Epithelial cell of proximal tubule (primary cell): ENCODE measurements at regions not wholly inside any gene's neighbourhood (a gene's known extent, or its start where the extent isn't known, plus 50 kb on each side); places are given as distances from the start of the nearest gene placed in this dataset.

Experiments used
- DNase-seq: peaks from one replicate; pipeline ENCODE4 v3.0.0-alpha.2; 2011; ENCODE audit warnings: low read depth
- H3K4me3 ChIP-seq: 2 replicates; pipeline ENCODE4 v1.5.1; 2011; ENCODE audit warnings: low read depth, mild to moderate bottlenecking, low read length
- TF ChIP-seq, protein P1 (sequence below): conservative IDR thresholded peaks from 2 replicates; pipeline ENCODE4 v1.5.1; 2012; ENCODE audit warnings: low read depth, mild to moderate bottlenecking, low read length

DNA sequence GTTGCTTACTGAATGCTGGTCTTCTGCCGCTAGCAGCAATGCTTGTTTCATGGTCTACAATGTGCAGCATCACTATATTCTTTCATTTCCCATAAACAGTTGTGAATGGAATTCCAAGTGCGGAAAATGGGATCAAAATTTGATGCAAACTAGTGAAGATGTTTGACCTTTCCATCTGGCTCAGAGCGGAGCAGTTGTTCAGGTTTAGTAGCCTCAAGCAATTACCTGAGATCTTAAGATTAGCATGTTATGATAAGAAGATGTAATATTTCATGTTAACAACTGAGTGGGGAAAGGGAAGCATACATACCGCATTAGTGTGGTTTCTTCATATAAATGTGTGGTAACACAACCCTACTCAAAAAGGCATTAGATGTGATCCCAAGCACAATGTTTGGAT lies 221.1 kb upstream of the CFAP20DC start:
- TF ChIP-seq, protein P1, sequence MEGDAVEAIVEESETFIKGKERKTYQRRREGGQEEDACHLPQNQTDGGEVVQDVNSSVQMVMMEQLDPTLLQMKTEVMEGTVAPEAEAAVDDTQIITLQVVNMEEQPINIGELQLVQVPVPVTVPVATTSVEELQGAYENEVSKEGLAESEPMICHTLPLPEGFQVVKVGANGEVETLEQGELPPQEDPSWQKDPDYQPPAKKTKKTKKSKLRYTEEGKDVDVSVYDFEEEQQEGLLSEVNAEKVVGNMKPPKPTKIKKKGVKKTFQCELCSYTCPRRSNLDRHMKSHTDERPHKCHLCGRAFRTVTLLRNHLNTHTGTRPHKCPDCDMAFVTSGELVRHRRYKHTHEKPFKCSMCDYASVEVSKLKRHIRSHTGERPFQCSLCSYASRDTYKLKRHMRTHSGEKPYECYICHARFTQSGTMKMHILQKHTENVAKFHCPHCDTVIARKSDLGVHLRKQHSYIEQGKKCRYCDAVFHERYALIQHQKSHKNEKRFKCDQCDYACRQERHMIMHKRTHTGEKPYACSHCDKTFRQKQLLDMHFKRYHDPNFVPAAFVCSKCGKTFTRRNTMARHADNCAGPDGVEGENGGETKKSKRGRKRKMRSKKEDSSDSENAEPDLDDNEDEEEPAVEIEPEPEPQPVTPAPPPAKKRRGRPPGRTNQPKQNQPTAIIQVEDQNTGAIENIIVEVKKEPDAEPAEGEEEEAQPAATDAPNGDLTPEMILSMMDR = no peak
- no peak for DNase-seq
- H3K4me3 ChIP-seq = no peak overlapping the region

DNA sequence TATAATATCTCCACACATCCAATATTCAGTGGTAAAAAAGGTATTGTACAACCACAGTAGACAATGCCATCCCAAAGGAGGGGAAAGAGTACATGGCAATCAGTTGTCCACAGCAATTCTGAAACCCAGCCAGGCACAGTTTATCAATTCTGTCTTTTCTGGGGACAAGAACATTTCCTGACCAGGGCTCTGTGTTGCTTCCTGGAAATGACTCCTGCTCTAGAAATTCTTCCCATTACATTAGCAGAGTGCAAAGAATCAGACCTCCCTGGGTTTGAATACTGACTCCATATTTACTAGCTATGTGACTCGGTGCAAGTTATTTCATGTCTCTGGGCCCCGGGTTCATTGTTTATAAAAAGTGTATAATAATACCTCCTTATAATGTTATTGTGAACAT lies 220.4 kb upstream of the CFAP20DC start:
- DNase-seq = no peak
- TF ChIP-seq, protein P1 = no peak
- H3K4me3 ChIP-seq = no peak overlapping the region

DNA sequence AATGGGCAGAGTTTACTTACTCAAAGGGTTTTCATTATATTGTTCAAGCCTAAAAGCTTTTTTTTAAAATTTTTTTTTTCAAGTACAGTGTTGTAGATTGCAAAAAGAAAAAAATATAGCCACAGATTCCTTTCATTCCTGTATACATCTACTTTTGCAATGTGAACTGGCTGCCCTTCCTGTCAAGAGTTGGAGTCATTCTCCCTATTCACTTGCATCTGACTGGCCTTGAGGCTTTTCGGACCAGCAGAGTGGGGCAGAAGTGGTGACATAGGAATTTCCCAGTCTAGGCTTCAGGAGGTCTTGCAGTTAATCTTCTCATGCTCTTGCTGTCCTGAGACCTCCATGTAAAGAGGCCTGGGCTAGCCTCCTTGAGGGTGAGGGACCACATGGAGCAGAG lies 218.3 kb upstream of the CFAP20DC start:
- DNase-seq = no peak
- TF ChIP-seq, protein P1 = no peak

DNA sequence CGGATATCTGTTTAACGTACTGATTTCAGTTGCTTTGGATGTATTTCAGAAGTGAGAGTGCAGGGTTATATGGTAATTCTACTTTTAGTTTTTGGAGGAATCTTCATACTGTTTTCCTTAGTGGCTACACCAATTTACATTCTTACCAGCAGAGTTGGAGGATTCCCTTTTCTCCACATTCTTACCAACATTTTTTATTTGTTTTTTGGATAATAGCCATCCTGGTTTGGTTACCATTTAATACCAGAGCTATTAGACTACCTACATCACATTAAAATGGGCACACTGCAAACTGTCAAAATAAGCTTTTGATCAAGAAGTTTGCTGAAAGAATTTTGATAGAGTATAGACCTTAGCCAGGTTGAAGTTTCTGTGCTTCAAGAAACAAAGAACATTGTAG lies 217.2 kb upstream of the CFAP20DC start:
- H3K4me3 ChIP-seq = no peak overlapping the region
- TF ChIP-seq, protein P1 = no peak
- no peak for DNase-seq

More for the DNA sequence above, 218.3 kb upstream of the CFAP20DC start:
- H3K4me3 ChIP-seq = no peak overlapping the region

DNA sequence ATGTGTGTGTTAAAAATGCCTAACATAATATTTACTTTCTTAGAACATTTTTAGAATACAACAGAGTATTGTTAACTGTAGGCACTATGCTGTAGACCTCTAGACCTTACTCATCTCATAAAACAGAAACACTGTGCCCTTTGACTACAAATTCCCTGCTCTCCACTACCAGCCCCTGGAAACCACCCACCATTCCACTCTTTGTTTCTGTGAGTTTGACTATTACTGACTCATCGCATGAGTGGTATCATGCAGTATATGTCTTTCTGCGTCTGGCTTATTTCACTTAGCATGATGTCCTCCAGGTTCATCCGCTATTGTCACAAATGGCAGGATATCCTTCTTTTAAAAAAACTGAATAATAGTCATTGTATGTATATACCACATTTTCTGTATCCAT lies 216.7 kb upstream of the CFAP20DC start:
- DNase-seq = no peak

DNA sequence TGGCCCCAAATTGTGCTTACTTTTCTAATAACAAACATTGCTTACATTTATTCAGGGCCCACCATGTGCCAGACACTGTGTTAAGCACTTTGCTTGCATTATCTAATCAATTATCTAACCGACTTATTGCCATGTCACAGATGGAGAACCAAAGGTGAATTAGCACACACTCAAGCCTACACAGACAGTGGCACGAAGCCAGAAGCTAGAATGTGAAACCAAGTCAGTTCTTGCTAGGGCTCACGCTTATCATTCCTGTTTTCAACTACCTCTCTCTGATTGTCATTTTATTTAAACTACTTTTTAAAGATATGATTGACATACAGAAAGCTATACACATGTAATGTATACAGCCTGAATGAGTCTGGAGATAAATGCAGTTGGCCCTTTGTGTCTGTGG lies 215.7 kb upstream of the CFAP20DC start:
- TF ChIP-seq, protein P1 = no peak
- no peak for DNase-seq
- H3K4me3 ChIP-seq = no peak overlapping the region

More for the DNA sequence above, 216.7 kb upstream of the CFAP20DC start:
- no peak overlapping the region for H3K4me3 ChIP-seq
- TF ChIP-seq, protein P1 = no peak

DNA sequence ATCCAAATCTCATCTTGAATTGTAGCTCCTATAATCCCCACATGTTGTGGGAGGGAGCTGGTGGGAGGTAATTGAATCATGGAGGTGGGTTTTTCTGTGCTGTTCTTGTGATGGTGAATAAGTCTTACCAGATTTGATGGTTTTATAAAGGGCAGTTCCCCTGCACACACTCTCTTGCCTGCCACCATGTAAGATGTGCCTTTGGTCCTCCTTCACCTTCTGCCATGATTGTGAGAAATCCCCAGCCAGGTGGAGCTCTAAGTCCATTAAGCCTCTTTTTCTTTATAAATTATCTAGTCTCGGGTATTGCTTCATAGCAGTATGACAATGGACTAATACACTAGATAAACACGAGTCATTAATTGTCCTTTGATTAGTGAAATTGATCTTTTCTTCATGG lies 214.5 kb upstream of the CFAP20DC start:
- TF ChIP-seq, protein P1 = no peak
- DNase-seq = no peak

More for the DNA sequence above, 214.5 kb upstream of the CFAP20DC start:
- H3K4me3 ChIP-seq = no peak overlapping the region
